ENCODE measurements at regions not wholly inside any gene's neighbourhood (a gene's known extent, or its start where the extent isn't known, plus 50 kb on each side); places are given as distances from the start of the nearest gene placed in this dataset.
"Not testable (repeated sequence)": the region's sequence is repeated elsewhere in the genome, so short reads cannot be mapped to it uniquely, and the experiment has no call there.

DNA sequence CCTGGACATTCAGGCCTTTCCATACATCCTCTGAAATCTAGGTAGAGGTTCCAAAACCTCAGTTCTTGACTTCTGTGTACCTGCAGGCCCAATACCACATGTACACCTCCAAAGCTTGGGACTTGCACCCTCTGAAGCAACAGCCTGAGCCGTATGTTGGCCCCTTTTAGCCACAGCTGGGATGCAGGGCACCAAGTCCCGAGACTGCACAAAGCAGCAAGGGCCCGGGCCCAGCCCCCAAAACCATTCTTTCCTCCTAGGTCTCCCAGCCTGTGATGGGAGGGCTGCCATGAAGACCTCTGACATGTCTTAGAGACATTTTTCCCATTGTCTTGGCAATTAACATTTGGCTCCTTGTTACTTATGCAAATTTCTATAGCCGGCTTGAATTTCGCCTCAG lies 107.4 kb upstream of the FRMD1 start:
- TF ChIP-seq, protein P1, sequence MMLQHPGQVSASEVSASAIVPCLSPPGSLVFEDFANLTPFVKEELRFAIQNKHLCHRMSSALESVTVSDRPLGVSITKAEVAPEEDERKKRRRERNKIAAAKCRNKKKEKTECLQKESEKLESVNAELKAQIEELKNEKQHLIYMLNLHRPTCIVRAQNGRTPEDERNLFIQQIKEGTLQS (IDR thresholded peaks at IDR 0.05) = no peak
- TF ChIP-seq EGR1 (IDR thresholded peaks at IDR 0.05; ENCODE audit: low read depth) = no peak
- no peak for TF ChIP-seq POLR2AphosphoS5 (IDR thresholded peaks at IDR 0.05; ENCODE audit: low read depth, low read length)
- TF ChIP-seq SRF (IDR thresholded peaks at IDR 0.05; ENCODE audit: low read depth) = no peak
- no peak for TF ChIP-seq EZH2 (IDR thresholded peaks at IDR 0.05)
- no peak for TF ChIP-seq CEBPB (IDR thresholded peaks at IDR 0.05; ENCODE audit: low read depth)
- TF ChIP-seq, protein P2, sequence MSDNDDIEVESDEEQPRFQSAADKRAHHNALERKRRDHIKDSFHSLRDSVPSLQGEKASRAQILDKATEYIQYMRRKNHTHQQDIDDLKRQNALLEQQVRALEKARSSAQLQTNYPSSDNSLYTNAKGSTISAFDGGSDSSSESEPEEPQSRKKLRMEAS (IDR thresholded peaks at IDR 0.05) = no peak
- no peak for TF ChIP-seq ELF1 (IDR thresholded peaks at IDR 0.05; ENCODE audit: borderline replicate concordance, low read depth)
- no peak for TF ChIP-seq ZNF274 (IDR thresholded peaks at IDR 0.05; ENCODE audit: low read depth, low read length)
- no peak for TF ChIP-seq POLR2A (IDR thresholded peaks at IDR 0.05; ENCODE audit: borderline replicate concordance, extremely low read depth, insufficient read depth, insufficient read length)
- TF ChIP-seq, protein P3, sequence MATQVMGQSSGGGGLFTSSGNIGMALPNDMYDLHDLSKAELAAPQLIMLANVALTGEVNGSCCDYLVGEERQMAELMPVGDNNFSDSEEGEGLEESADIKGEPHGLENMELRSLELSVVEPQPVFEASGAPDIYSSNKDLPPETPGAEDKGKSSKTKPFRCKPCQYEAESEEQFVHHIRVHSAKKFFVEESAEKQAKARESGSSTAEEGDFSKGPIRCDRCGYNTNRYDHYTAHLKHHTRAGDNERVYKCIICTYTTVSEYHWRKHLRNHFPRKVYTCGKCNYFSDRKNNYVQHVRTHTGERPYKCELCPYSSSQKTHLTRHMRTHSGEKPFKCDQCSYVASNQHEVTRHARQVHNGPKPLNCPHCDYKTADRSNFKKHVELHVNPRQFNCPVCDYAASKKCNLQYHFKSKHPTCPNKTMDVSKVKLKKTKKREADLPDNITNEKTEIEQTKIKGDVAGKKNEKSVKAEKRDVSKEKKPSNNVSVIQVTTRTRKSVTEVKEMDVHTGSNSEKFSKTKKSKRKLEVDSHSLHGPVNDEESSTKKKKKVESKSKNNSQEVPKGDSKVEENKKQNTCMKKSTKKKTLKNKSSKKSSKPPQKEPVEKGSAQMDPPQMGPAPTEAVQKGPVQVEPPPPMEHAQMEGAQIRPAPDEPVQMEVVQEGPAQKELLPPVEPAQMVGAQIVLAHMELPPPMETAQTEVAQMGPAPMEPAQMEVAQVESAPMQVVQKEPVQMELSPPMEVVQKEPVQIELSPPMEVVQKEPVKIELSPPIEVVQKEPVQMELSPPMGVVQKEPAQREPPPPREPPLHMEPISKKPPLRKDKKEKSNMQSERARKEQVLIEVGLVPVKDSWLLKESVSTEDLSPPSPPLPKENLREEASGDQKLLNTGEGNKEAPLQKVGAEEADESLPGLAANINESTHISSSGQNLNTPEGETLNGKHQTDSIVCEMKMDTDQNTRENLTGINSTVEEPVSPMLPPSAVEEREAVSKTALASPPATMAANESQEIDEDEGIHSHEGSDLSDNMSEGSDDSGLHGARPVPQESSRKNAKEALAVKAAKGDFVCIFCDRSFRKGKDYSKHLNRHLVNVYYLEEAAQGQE (IDR thresholded peaks at IDR 0.05; ENCODE audit: low read depth) = no peak
- TF ChIP-seq SP1 (IDR thresholded peaks at IDR 0.05; ENCODE audit: low read depth) = no peak
- no peak for TF ChIP-seq JUND (IDR thresholded peaks at IDR 0.05)
- H3K27me3 ChIP-seq (ENCODE audit: insufficient read depth, low read length) = 0 out of 2 replicates have a peak, but pooled peaks cover 3% of the 10 kb centered on the region
- intact Hi-C loops (cut with micrococcal nuclease) = no loop called here
- ChIA-PET RAD21 (ENCODE audit: low non-redundant PET in 1 of 2, low total read pairs in 2 of 2, uncharacterized antibody in 2 of 2, unreplicated experiment in 2 of 2) (no interaction called here), CTCF (no interaction called here), POLR2A (no interaction called here)
- H3K79me2 ChIP-seq (ENCODE audit: insufficient read depth, low read length) = no peaks in the 10 kb centered on the region
- no TSS peak for BruUV-seq (replicated peaks)
- no peaks in the 10 kb centered on the region for H4K20me1 ChIP-seq (ENCODE audit: insufficient read depth)
- H3K9me2 ChIP-seq (ENCODE audit: insufficient read depth) = no peaks in the 10 kb centered on the region
- H3K4me2 ChIP-seq (ENCODE audit: low read length) = no peak overlapping the region
- no peak overlapping the region for H2AFZ ChIP-seq (ENCODE audit: low read depth, low read length, poor library complexity, severe bottlenecking)
- H3K9ac ChIP-seq (ENCODE audit: low read length) = no peak overlapping the region
- DNase-seq (ENCODE audit: low read depth, low spot score) (no peak), ATAC-seq (no peak)
- H3K4me3 ChIP-seq (replicated peaks in 1 of 2; ENCODE audit: low read depth in 1 of 2, low read length in 2 of 2) = no peak overlapping the region
- no peaks in the 10 kb centered on the region for H3K4me1 ChIP-seq (ENCODE audit: control insufficient read depth in 1 of 2, insufficient read depth in 2 of 2, low read length in 2 of 2)
- H3K9me3 ChIP-seq (ENCODE audit: control insufficient read depth in 1 of 2, insufficient read depth in 1 of 2, low read depth in 1 of 2, low read length in 2 of 2) = no peaks in the 10 kb centered on the region
- no peak overlapping the region for H3K27ac ChIP-seq (ENCODE audit: low read depth, low read length)
- H3K36me3 ChIP-seq (ENCODE audit: control insufficient read depth in 1 of 2, insufficient read depth in 2 of 2, low read length in 2 of 2) = no peaks in the 10 kb centered on the region

DNA sequence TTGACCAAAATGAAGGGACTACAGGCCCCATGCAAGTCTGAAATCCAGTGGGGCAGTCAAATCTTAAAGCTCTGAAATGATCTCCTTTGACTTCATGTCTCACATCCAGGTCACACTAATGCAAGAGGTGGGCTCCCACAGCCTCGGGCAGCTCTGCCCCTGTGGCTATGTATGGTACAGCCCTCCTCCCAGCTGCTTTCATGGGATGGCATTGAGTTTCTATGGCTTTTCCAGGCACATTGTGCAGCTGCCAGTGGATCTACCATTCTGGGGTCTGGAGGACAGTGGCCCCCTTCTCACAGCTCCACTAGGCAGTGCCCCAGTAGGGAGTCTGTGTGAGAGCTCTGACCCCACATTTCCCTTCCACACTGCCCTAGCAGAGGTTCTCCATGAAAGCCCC lies 107.0 kb upstream of the FRMD1 start:
- H3K9ac ChIP-seq (ENCODE audit: low read length); ATAC-seq; H2AFZ ChIP-seq (ENCODE audit: low read depth, low read length, poor library complexity, severe bottlenecking); H3K9me2 ChIP-seq (ENCODE audit: insufficient read depth); H3K79me2 ChIP-seq (ENCODE audit: insufficient read depth, low read length); RAD21 ChIA-PET (ENCODE audit: low non-redundant PET in 1 of 2, low total read pairs in 2 of 2, uncharacterized antibody in 2 of 2, unreplicated experiment in 2 of 2); POLR2A ChIA-PET; CTCF ChIA-PET; DNase-seq (ENCODE audit: low read depth, low spot score); H3K27ac ChIP-seq (ENCODE audit: low read depth, low read length); H3K4me3 ChIP-seq (replicated peaks in 1 of 2; ENCODE audit: low read depth in 1 of 2, low read length in 2 of 2); H3K36me3 ChIP-seq (ENCODE audit: control insufficient read depth in 1 of 2, insufficient read depth in 2 of 2, low read length in 2 of 2); H4K20me1 ChIP-seq (ENCODE audit: insufficient read depth); intact Hi-C loops (cut with micrococcal nuclease); BruUV-seq (replicated peaks); H3K4me1 ChIP-seq (ENCODE audit: control insufficient read depth in 1 of 2, insufficient read depth in 2 of 2, low read length in 2 of 2); H3K4me2 ChIP-seq (ENCODE audit: low read length); H3K9me3 ChIP-seq (ENCODE audit: control insufficient read depth in 1 of 2, insufficient read depth in 1 of 2, low read depth in 1 of 2, low read length in 2 of 2); H3K27me3 ChIP-seq (ENCODE audit: insufficient read depth, low read length): not testable (repeated sequence)
